Esophagus squamous epithelium (tissue), 5 donors: ENCODE measurements at regions not wholly inside any gene's neighbourhood (a gene's known extent, or its start where the extent isn't known, plus 50 kb on each side); places are given as distances from the start of the nearest gene placed in this dataset.

Source experiments
- DNase-seq: peaks from one replicate; lab custom pipeline; 2025; lab: John Stamatoyannopoulos, UW
- H3K27ac ChIP-seq, 4 donors: fragments of 200-600 bp; sonication (generic); one replicate each; pipeline ENCODE4 v1.5.1; 2016 to 2019; ENCODE audit warnings: mild to moderate bottlenecking in 1 of 4
- H3K27me3 ChIP-seq, 4 donors: fragments of 200-600 bp; sonication (generic); 1 replicate in 3 of 4; 2 replicates in 1 of 4; pipeline versions ENCODE4 v1.5.1 to v1.6.0; 2017 to 2021; ENCODE audit warnings: antibody characterized with exemption in 1 of 4
- H3K36me3 ChIP-seq, 3 donors: fragments of 200-600 bp; sonication (generic); one replicate each; pipeline ENCODE4 v1.5.1; 2016 to 2019
- H3K4me1 ChIP-seq, 3 donors: fragments of 200-600 bp; sonication (generic); one replicate each; pipeline ENCODE4 v1.5.1; 2017 to 2019
- H3K4me3 ChIP-seq, 4 donors: fragments of 200-600 bp; sonication (generic); 1 replicate in 3 of 4; 2 replicates in 1 of 4; pipeline ENCODE4 v1.5.1; 2016 to 2019; ENCODE audit warnings: mild to moderate bottlenecking in 2 of 4, moderate library complexity in 1 of 4
- H3K9me3 ChIP-seq, 3 donors: fragments of 200-600 bp; sonication (generic); one replicate each; pipeline ENCODE4 v1.5.1; 2016 to 2019
- CTCF ChIP-seq, 6 experiments: fragments of 450-650 bp in 4 of 6; fragments of 200-600 bp in 2 of 6; sonication (generic) in 2 of 6; IDR thresholded peaks; one replicate each; pipeline ENCODE4 v1.5.1; 2016 to 2019; ENCODE audit warnings: antibody characterized with exemption in 6 of 6, mild to moderate bottlenecking in 4 of 6, moderate library complexity in 4 of 6
- POLR2A ChIP-seq, 4 donors: fragments of 450-650 bp; IDR thresholded peaks; one replicate each; pipeline ENCODE4 v1.6.1; 2017; ENCODE audit warnings: antibody characterized with exemption in 4 of 4, mild to moderate bottlenecking in 4 of 4, moderate library complexity in 3 of 4
- WGBS, 2 donors: methylation state at CpG; one replicate each; pipeline ENCODE4 v1.1.5; 2018; 5-methylcytosine and 5-hydroxymethylcytosine counted together
- intact Hi-C: fragments of 100-400 bp; cut with DNase I; formaldehyde crosslinking; loops from one replicate; pipeline ENCODE4 v1.15.0; 2022
- donor health status: DM: yes; HTN: yes; CAD: no.

- no peak for DNase-seq
- no peaks in the 10 kb centered on the region for H3K36me3 ChIP-seq
- no peaks in the 10 kb centered on the region for H3K9me3 ChIP-seq
- intact Hi-C loops, result no loop called here
- no peak for TF ChIP-seq POLR2A (IDR thresholded peaks at IDR 0.05)
- no peak for TF ChIP-seq CTCF (IDR thresholded peaks at IDR 0.05)
- 65 to 70% methylated on average over 2 of the region's 2 CpGs for WGBS, 2 donors
- H3K27ac ChIP-seq, result no peak overlapping the region
- no peaks in the 10 kb centered on the region for H3K27me3 ChIP-seq
- no peak overlapping the region for H3K4me3 ChIP-seq
- peaks cover 0 to 32% (median 17%) of the 10 kb centered on the region in 3 donors for H3K4me1 ChIP-seq
Observed at GRCh38 chr13:33512880-33513554, 227.5 kb upstream of the STARD13 start.

- Histone ChIP-seq H3K4me3 (no peak overlapping the region), H3K27me3 (no peaks in the 10 kb centered on the region), H3K36me3 (no peaks in the 10 kb centered on the region), H3K27ac (no peak overlapping the region), H3K4me1 (peaks cover 0 to 26% (median 13%) of the 10 kb centered on the region in 3 donors), H3K9me3 (no peaks in the 10 kb centered on the region)
- intact Hi-C loops, result no loop called here
- 84 to 86% methylated on average over 4 of the region's 4 CpGs for WGBS, 2 donors
- TF ChIP-seq POLR2A (IDR thresholded peaks at IDR 0.05) (no peak), CTCF (IDR thresholded peaks at IDR 0.05) (peak in 1 of 6 experiments; percentile 13)
- DNase-seq, result no peak
Observed at GRCh38 chr13:33514362-33514761, 228.8 kb upstream of the STARD13 start.

- H3K36me3 ChIP-seq, result no peaks in the 10 kb centered on the region
- TF ChIP-seq POLR2A (IDR thresholded peaks at IDR 0.05), result no peak
- TF ChIP-seq CTCF (IDR thresholded peaks at IDR 0.05), result no peak
- WGBS, 2 donors, result 68 to 79% methylated on average over 3 of the region's 3 CpGs
- H3K4me1 ChIP-seq, result peaks cover 0 to 18% (median 5%) of the 10 kb centered on the region in 3 donors
- DNase-seq, result no peak
- no peak overlapping the region for H3K4me3 ChIP-seq
- H3K27me3 ChIP-seq, result no peaks in the 10 kb centered on the region
- no peak overlapping the region for H3K27ac ChIP-seq
- intact Hi-C loops, result no loop called here
- H3K9me3 ChIP-seq, result no peaks in the 10 kb centered on the region
Observed at GRCh38 chr13:33515146-33515545, 229.6 kb upstream of the STARD13 start.

GRCh38 chr13:33518452-33518851 lies 232.9 kb upstream of the STARD13 start:
- intact Hi-C loops, result no loop called here
- DNase-seq, result no peak
- no peaks in the 10 kb centered on the region for H3K36me3 ChIP-seq
- H3K9me3 ChIP-seq, result no peaks in the 10 kb centered on the region
- peaks cover 0 to 7% (median 0%) of the 10 kb centered on the region in 3 donors for H3K4me1 ChIP-seq
- 66 to 68% methylated on average over 2 of the region's 2 CpGs for WGBS, 2 donors
- no peak for TF ChIP-seq POLR2A (IDR thresholded peaks at IDR 0.05)
- no peak for TF ChIP-seq CTCF (IDR thresholded peaks at IDR 0.05)
- no peak overlapping the region for H3K4me3 ChIP-seq
- H3K27ac ChIP-seq, result no peak overlapping the region
- no peaks in the 10 kb centered on the region for H3K27me3 ChIP-seq

- intact Hi-C loops, result no loop called here
- Histone ChIP-seq H3K4me3 (no peak overlapping the region), H3K9me3 (no peaks in the 10 kb centered on the region), H3K4me1 (no peaks in the 10 kb centered on the region), H3K36me3 (no peaks in the 10 kb centered on the region), H3K27me3 (no peaks in the 10 kb centered on the region), H3K27ac (no peak overlapping the region)
- no peak for TF ChIP-seq POLR2A (IDR thresholded peaks at IDR 0.05)
- no peak for TF ChIP-seq CTCF (IDR thresholded peaks at IDR 0.05)
- WGBS, 2 donors, result 74 to 76% methylated on average over 8 of the region's 8 CpGs
- no peak for DNase-seq
Observed at GRCh38 chr13:33519561-33520467, 234.3 kb upstream of the STARD13 start.
